ENCODE measurements at regions not wholly inside any gene's neighbourhood (a gene's known extent, or its start where the extent isn't known, plus 50 kb on each side); places are given as distances from the start of the nearest gene placed in this dataset.

DNA sequence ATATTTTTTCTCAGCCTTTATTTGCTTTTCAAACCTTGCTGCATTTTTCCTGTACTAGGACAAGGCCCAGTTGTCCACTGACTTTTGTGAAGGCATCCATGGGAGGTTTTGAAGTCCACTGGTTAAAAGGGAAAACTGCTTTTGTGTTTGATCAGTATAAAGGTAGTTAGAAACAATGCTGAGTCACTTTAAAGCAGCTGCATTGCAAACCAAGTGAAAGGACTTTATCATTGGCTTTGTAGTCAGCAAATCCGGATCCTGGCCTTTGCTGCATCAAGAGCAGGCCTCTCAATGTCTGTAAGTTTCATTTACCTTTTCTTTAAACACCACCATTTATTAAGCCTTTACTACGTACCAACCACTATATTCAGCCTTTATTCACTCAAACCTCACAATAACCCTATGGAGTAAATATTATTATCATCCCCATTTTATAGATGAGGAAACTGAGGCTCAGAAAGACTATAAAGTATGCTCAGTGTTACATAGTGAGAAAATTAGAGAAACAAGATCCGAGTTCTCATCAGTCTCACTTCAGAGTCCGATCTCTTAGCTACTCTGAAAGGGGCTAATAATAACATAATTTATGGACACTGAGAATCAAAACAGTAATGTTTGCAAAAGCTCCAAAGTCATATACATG, 60.6 kb upstream of the HSD17B12 start:
- Histone ChIP-seq H3K4me3 (no peak overlapping the region), H3K27ac (no peak overlapping the region), H3K4me1 (no peaks in the 10 kb centered on the region), H3K9me3 (peaks cover 5% of the 10 kb centered on the region), H3K27me3 (peaks cover 18% of the 10 kb centered on the region), H3K36me3 (no peaks in the 10 kb centered on the region)
- TF ChIP-seq POLR2A (IDR thresholded peaks at IDR 0.05) = no peak
- no peak for TF ChIP-seq EP300 (IDR thresholded peaks at IDR 0.05)
- TF ChIP-seq CTCF (IDR thresholded peaks at IDR 0.05) = no peak
- TF ChIP-seq POLR2AphosphoS5 (IDR thresholded peaks at IDR 0.05) = no peak
- no peak for DNase-seq (ENCODE audit: low spot score in 2 of 2)
- 88% methylated on average over 4 of the region's 4 CpGs for WGBS

GRCh38 chr11:43626798-43627197, 53.7 kb upstream of the HSD17B12 start:
- WGBS = 44% methylated on average over 3 of the region's 3 CpGs
- TF ChIP-seq POLR2A (IDR thresholded peaks at IDR 0.05) = no peak
- TF ChIP-seq CTCF (IDR thresholded peaks at IDR 0.05) = no peak
- TF ChIP-seq POLR2AphosphoS5 (IDR thresholded peaks at IDR 0.05) = no peak
- no peak for TF ChIP-seq EP300 (IDR thresholded peaks at IDR 0.05)

More at GRCh38 chr11:43626798-43627197, 53.7 kb upstream of the HSD17B12 start:
- no peaks in the 10 kb centered on the region for H3K36me3 ChIP-seq
- DNase-seq (ENCODE audit: low spot score in 2 of 2) = no peak
- H3K27ac ChIP-seq = no peak overlapping the region
- H3K27me3 ChIP-seq = peaks cover 35% of the 10 kb centered on the region
- H3K4me3 ChIP-seq = no peak overlapping the region
- H3K9me3 ChIP-seq = no peaks in the 10 kb centered on the region
- no peaks in the 10 kb centered on the region for H3K4me1 ChIP-seq

All from suprapubic skin (tissue), 4 donors.